SK-N-SH (cell line): ENCODE measurements at regions not wholly inside any gene's neighbourhood (a gene's known extent, or its start where the extent isn't known, plus 50 kb on each side); places are given as distances from the start of the nearest gene placed in this dataset.

ENCODE experiments used
- CTCF ChIA-PET: fragments of 300-600, 350-600 bp; formaldehyde crosslinking; extraction: SDS; loops from one replicate; lab custom pipeline; 2021; lab: Yijun Ruan, JAX
- POLR2A ChIA-PET: fragments of 350-600 bp; sonication (Branson Sonifier 250); formaldehyde crosslinking; extraction: SDS; loops from one replicate; lab custom pipeline; 2020; ENCODE audit warnings: antibody characterized with exemption, inconsistent platforms; lab: Yijun Ruan, JAX
- DNase-seq: peaks from one replicate; pipeline ENCODE4 v3.0.0; 2012
- H2AFZ ChIP-seq: fragments of 200-600 bp; sonication (generic); 2 replicates; pipeline ENCODE4 v1.8.1; 2016; ENCODE audit warnings: antibody characterized with exemption, mild to moderate bottlenecking, low read depth
- H3F3A ChIP-seq: fragments of 200-600 bp; sonication (generic); replicated peaks from 2 replicates; pipeline ENCODE3; 2016; ENCODE audit warnings: antibody characterized with exemption, mild to moderate bottlenecking; ENCODE audit not compliant: insufficient read depth
- H3K27ac ChIP-seq, 2 experiments: fragments of 200-500 bp in 1 of 2; fragments of 200-600 bp in 1 of 2; sonication (Bioruptor generic) in 1 of 2; sonication (generic), shearing (Covaris generic) in 1 of 2; 2 replicates each; pipeline versions ENCODE4 v1.5.1 to v1.6.1; 2014 to 2016; ENCODE audit warnings: low read depth in 2 of 2, inconsistent platforms in 1 of 2, low read length in 1 of 2, mild to moderate bottlenecking in 1 of 2, mixed read lengths in 1 of 2
- H3K27me3 ChIP-seq: fragments of 200-600 bp; sonication (generic), shearing (Covaris generic); 2 replicates; pipeline ENCODE4 v1.6.1; 2016; ENCODE audit warnings: mixed run types; ENCODE audit not compliant: insufficient read depth
- H3K36me3 ChIP-seq, 2 experiments: fragments of 200-500 bp in 1 of 2; fragments of 200-600 bp in 1 of 2; sonication (Bioruptor generic) in 1 of 2; sonication (generic) in 1 of 2; replicated peaks in 1 of 2; 2 replicates each; pipeline versions ENCODE3 to v1.5.1; 2014 to 2016; ENCODE audit warnings: low read length in 1 of 2, mild to moderate bottlenecking in 1 of 2; ENCODE audit not compliant: insufficient read depth in 2 of 2, control insufficient read depth in 1 of 2
- H3K4me1 ChIP-seq, 2 experiments: fragments of 200-500 bp in 1 of 2; fragments of 200-600 bp in 1 of 2; sonication (Bioruptor generic) in 1 of 2; sonication (generic), shearing (Covaris generic) in 1 of 2; 2 replicates each; pipeline versions ENCODE4 v1.5.1 to v1.6.1; 2014 to 2016; ENCODE audit warnings: low read depth in 1 of 2, low read length in 1 of 2, mixed run types in 1 of 2; ENCODE audit not compliant: insufficient read depth in 2 of 2, control insufficient read depth in 1 of 2
- H3K4me2 ChIP-seq: fragments of 200-600 bp; sonication (generic), shearing (Covaris generic); 2 replicates; pipeline ENCODE4 v1.6.1; 2017; ENCODE audit warnings: mixed run types
- H3K4me3 ChIP-seq, 2 experiments: fragments of 200-500 bp in 1 of 2; fragments of 200-600 bp in 1 of 2; sonication (Bioruptor generic) in 1 of 2; sonication (generic), shearing (Covaris generic) in 1 of 2; 2 replicates each; pipeline versions ENCODE4 v1.5.1 to v1.8.1; 2014 to 2016; ENCODE audit warnings: low read depth in 2 of 2, inconsistent platforms in 1 of 2, low read length in 1 of 2, mild to moderate bottlenecking in 1 of 2, mixed read lengths in 1 of 2, moderate library complexity in 1 of 2
- H3K79me2 ChIP-seq: fragments of 200-600 bp; sonication (generic); 2 replicates; pipeline ENCODE4 v1.8.1; 2017; ENCODE audit warnings: mild to moderate bottlenecking; ENCODE audit not compliant: insufficient read depth
- H3K9ac ChIP-seq: fragments of 200-600 bp; sonication (generic); 2 replicates; pipeline ENCODE4 v1.6.1; 2017; ENCODE audit warnings: mixed run types
- H3K9me2 ChIP-seq: fragments of 200-600 bp; sonication (generic); 2 replicates; pipeline ENCODE4 v1.6.1; 2017; ENCODE audit warnings: mixed run types
- H3K9me3 ChIP-seq: fragments of 200-600 bp; sonication (generic); 2 replicates; pipeline ENCODE4 v1.6.1; 2017; ENCODE audit warnings: mixed run types, mild to moderate bottlenecking, moderate library complexity
- H4K20me1 ChIP-seq: fragments of 200-600 bp; sonication (generic); 2 replicates; pipeline ENCODE4 v1.6.1; 2017; ENCODE audit warnings: mild to moderate bottlenecking, mixed run types; ENCODE audit not compliant: insufficient read depth
- EP300 ChIP-seq, 2 experiments: IDR thresholded peaks; 2 replicates each; pipeline versions ENCODE4 v1.4.0 to v1.6.1; 2012; ENCODE audit warnings: borderline replicate concordance in 1 of 2, low read depth in 1 of 2, low read length in 1 of 2
- EZH2phosphoT487 ChIP-seq: fragments of 200-600 bp; sonication (generic); IDR thresholded peaks from 2 replicates; pipeline ENCODE4 v1.6.1; 2017; ENCODE audit warnings: low read depth, mixed run types, mild to moderate bottlenecking, antibody characterized with exemption, moderate library complexity, borderline replicate concordance
- FOSL2 ChIP-seq: IDR thresholded peaks from 2 replicates; pipeline ENCODE4 v1.4.0; 2012; ENCODE audit warnings: low read depth, mild to moderate bottlenecking, moderate library complexity, borderline replicate concordance
- FOXJ3 ChIP-seq: sonication (generic); formaldehyde crosslinking; IDR thresholded peaks from 2 replicates; pipeline ENCODE4 v1.5.1; 2020; ENCODE audit warnings: mild to moderate bottlenecking, missing genetic modification reagents
- GABPA ChIP-seq: IDR thresholded peaks from 2 replicates; pipeline ENCODE4 v1.4.0; 2012; ENCODE audit warnings: low read depth, mild to moderate bottlenecking
- GATA2 ChIP-seq: sonication (generic); formaldehyde crosslinking; IDR thresholded peaks from 2 replicates; pipeline ENCODE4 v1.5.0; 2020; ENCODE audit warnings: mild to moderate bottlenecking, missing genetic modification reagents
- MXI1 ChIP-seq: IDR thresholded peaks from 2 replicates; pipeline ENCODE4 v1.6.1; 2012; ENCODE audit warnings: mild to moderate bottlenecking, low read depth, low read length, improper control_type of control experiment
- POLR2AphosphoS5 ChIP-seq: IDR thresholded peaks from 2 replicates; pipeline ENCODE4 v1.6.1; 2012; ENCODE audit warnings: low read depth, low read length
- RAD21 ChIP-seq: IDR thresholded peaks from 2 replicates; pipeline ENCODE4 v1.6.1; 2012; ENCODE audit warnings: mild to moderate bottlenecking, low read length
- RCOR1 ChIP-seq: fragments of 150-350 bp; IDR thresholded peaks from 2 replicates; pipeline ENCODE4 v1.6.1; 2017; ENCODE audit warnings: antibody characterized with exemption, low read length
- RFX5 ChIP-seq: IDR thresholded peaks from 2 replicates; pipeline ENCODE4 v1.6.1; 2012; ENCODE audit warnings: mild to moderate bottlenecking, improper control_type of control experiment, low read length
- SIN3A ChIP-seq: IDR thresholded peaks from 2 replicates; pipeline ENCODE4 v1.6.1; 2012; ENCODE audit warnings: low read depth, mild to moderate bottlenecking, low read length, moderate library complexity, borderline replicate concordance
- SMC3 ChIP-seq: IDR thresholded peaks from 2 replicates; pipeline ENCODE4 v1.6.1; 2012; ENCODE audit warnings: low read depth, low read length, improper control_type of control experiment
- WGBS: methylation state at CpG from one replicate; pipeline ENCODE4 v1.1.6; 2017; ENCODE audit warnings: low lambda C conversion rate; 5-methylcytosine and 5-hydroxymethylcytosine counted together
- TF ChIP-seq, protein P1 (sequence below): IDR thresholded peaks from 2 replicates; pipeline ENCODE4 v1.6.1; 2012; ENCODE audit warnings: mild to moderate bottlenecking, low read depth, low read length, moderate library complexity
- TF ChIP-seq, protein P2 (sequence below): IDR thresholded peaks from 2 replicates; pipeline ENCODE4 v1.4.0; 2012; ENCODE audit warnings: low read depth
- TF ChIP-seq, protein P3 (sequence below): IDR thresholded peaks from 2 replicates; pipeline ENCODE4 v1.4.0; 2012; ENCODE audit warnings: low read depth, borderline replicate concordance
- TF ChIP-seq, protein P4 (sequence below): fragments of 150-350 bp; IDR thresholded peaks from 2 replicates; pipeline ENCODE4 v1.6.1; 2016; ENCODE audit warnings: mild to moderate bottlenecking, low read depth, low read length
- TF ChIP-seq, protein P5 (sequence below): fragments of 200-600 bp; sonication (generic); IDR thresholded peaks from 2 replicates; pipeline ENCODE4 v1.6.1; 2017; ENCODE audit warnings: antibody characterized with exemption, mild to moderate bottlenecking, moderate library complexity

DNA sequence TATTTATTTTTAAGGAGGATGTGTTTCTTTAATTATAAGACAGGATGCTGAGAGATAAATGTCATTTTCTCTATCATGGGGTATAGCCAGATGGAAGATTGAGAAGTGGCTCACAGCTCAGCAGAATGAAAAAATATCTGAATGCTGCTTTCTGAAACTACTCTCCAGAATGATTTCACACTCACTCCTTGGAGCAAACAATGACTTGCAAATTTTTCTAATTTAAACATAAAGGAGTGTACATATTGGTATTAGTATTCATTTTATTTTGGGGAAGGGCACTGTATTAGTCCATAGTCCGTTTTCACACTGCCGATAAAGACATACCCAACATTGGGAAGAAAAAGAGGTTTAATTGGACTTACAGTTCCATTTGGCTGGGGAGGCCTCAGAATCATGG lies 52.4 kb upstream of the TRIM26 start:
- Histone ChIP-seq H3K4me3 (no peak overlapping the region), H3F3A (peaks cover 4% of the 10 kb centered on the region), H3K79me2 (no peaks in the 10 kb centered on the region), H3K4me2 (no peak overlapping the region), H3K27me3 (no peaks in the 10 kb centered on the region), H3K9me2 (no peaks in the 10 kb centered on the region), H2AFZ (no peak overlapping the region), H4K20me1 (no peaks in the 10 kb centered on the region), H3K27ac (no peak overlapping the region), H3K9ac (no peak overlapping the region), H3K4me1 (peaks cover 7 to 17% of the 10 kb centered on the region in 2 experiments; a peak in 3 of 4 replicates), H3K36me3 (peaks cover 0 to 6% of the 10 kb centered on the region in 2 experiments), H3K9me3 (no peaks in the 10 kb centered on the region)
- TF ChIP-seq, protein P1, sequence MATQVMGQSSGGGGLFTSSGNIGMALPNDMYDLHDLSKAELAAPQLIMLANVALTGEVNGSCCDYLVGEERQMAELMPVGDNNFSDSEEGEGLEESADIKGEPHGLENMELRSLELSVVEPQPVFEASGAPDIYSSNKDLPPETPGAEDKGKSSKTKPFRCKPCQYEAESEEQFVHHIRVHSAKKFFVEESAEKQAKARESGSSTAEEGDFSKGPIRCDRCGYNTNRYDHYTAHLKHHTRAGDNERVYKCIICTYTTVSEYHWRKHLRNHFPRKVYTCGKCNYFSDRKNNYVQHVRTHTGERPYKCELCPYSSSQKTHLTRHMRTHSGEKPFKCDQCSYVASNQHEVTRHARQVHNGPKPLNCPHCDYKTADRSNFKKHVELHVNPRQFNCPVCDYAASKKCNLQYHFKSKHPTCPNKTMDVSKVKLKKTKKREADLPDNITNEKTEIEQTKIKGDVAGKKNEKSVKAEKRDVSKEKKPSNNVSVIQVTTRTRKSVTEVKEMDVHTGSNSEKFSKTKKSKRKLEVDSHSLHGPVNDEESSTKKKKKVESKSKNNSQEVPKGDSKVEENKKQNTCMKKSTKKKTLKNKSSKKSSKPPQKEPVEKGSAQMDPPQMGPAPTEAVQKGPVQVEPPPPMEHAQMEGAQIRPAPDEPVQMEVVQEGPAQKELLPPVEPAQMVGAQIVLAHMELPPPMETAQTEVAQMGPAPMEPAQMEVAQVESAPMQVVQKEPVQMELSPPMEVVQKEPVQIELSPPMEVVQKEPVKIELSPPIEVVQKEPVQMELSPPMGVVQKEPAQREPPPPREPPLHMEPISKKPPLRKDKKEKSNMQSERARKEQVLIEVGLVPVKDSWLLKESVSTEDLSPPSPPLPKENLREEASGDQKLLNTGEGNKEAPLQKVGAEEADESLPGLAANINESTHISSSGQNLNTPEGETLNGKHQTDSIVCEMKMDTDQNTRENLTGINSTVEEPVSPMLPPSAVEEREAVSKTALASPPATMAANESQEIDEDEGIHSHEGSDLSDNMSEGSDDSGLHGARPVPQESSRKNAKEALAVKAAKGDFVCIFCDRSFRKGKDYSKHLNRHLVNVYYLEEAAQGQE: no peak
- no peak for TF ChIP-seq EP300 (IDR thresholded peaks at IDR 0.05; ENCODE audit: borderline replicate concordance in 1 of 2, low read depth in 1 of 2, low read length in 1 of 2)
- TF ChIP-seq FOXJ3 (CRISPR knock-in tag): no peak
- TF ChIP-seq, protein P2, sequence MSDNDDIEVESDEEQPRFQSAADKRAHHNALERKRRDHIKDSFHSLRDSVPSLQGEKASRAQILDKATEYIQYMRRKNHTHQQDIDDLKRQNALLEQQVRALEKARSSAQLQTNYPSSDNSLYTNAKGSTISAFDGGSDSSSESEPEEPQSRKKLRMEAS: no peak
- no peak for TF ChIP-seq MXI1
- POLR2A ChIA-PET: no interaction called here
- 92% methylated on average over 2 of the region's 2 CpGs for WGBS
- CTCF ChIA-PET: no interaction called here
- DNase-seq: no peak

DNA sequence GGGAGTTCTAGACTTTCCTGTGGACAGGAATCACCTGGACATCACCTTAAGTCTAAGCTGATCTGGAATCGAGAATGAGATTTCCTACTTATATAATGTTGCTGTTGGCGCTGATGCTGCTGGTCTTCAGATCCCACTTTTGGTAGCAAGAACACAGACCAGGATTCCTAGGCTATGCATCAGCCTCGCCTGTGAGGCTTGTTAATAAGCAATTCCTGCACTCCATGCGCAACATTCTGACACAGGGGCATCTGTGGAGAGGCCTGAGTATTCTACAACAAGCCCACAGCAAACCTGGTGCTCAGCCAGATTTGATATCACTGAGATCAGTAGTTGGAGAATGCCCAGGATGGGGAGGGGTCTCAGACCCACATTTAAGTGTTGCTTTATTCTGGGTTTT lies 52.0 kb upstream of the TRIM26 start:
- CTCF ChIA-PET: no interaction called here
- H3K4me2 ChIP-seq: no peak overlapping the region
- no peaks in the 10 kb centered on the region for H3K9me2 ChIP-seq
- no peak overlapping the region for H2AFZ ChIP-seq
- H3K36me3 ChIP-seq: peaks cover 0 to 6% of the 10 kb centered on the region in 2 experiments
- H3K4me3 ChIP-seq: no peak overlapping the region
- 89% methylated on average over 4 of the region's 4 CpGs for WGBS
- POLR2A ChIA-PET: no interaction called here
- TF ChIP-seq RAD21 (no peak), MXI1 (no peak), RFX5 (no peak), SIN3A (no peak), POLR2AphosphoS5 (no peak), SMC3 (no peak), RCOR1 (no peak), GABPA (no peak), EZH2phosphoT487 (no peak), GATA2 (CRISPR knock-in tag) (no peak), FOSL2 (no peak)
- TF ChIP-seq, protein P3, sequence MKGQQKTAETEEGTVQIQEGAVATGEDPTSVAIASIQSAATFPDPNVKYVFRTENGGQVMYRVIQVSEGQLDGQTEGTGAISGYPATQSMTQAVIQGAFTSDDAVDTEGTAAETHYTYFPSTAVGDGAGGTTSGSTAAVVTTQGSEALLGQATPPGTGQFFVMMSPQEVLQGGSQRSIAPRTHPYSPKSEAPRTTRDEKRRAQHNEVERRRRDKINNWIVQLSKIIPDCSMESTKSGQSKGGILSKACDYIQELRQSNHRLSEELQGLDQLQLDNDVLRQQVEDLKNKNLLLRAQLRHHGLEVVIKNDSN: no peak
- TF ChIP-seq, protein P4, sequence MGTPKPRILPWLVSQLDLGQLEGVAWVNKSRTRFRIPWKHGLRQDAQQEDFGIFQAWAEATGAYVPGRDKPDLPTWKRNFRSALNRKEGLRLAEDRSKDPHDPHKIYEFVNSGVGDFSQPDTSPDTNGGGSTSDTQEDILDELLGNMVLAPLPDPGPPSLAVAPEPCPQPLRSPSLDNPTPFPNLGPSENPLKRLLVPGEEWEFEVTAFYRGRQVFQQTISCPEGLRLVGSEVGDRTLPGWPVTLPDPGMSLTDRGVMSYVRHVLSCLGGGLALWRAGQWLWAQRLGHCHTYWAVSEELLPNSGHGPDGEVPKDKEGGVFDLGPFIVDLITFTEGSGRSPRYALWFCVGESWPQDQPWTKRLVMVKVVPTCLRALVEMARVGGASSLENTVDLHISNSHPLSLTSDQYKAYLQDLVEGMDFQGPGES: no peak
- TF ChIP-seq, protein P5, sequence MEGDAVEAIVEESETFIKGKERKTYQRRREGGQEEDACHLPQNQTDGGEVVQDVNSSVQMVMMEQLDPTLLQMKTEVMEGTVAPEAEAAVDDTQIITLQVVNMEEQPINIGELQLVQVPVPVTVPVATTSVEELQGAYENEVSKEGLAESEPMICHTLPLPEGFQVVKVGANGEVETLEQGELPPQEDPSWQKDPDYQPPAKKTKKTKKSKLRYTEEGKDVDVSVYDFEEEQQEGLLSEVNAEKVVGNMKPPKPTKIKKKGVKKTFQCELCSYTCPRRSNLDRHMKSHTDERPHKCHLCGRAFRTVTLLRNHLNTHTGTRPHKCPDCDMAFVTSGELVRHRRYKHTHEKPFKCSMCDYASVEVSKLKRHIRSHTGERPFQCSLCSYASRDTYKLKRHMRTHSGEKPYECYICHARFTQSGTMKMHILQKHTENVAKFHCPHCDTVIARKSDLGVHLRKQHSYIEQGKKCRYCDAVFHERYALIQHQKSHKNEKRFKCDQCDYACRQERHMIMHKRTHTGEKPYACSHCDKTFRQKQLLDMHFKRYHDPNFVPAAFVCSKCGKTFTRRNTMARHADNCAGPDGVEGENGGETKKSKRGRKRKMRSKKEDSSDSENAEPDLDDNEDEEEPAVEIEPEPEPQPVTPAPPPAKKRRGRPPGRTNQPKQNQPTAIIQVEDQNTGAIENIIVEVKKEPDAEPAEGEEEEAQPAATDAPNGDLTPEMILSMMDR: no peak
- no peaks in the 10 kb centered on the region for H4K20me1 ChIP-seq
- H3K4me1 ChIP-seq: peaks cover 7 to 20% of the 10 kb centered on the region in 2 experiments; a peak in 3 of 4 replicates
- DNase-seq: no peak
- H3F3A ChIP-seq: peaks cover 4% of the 10 kb centered on the region
- H3K79me2 ChIP-seq: no peaks in the 10 kb centered on the region
- no peak overlapping the region for H3K27ac ChIP-seq
- no peaks in the 10 kb centered on the region for H3K9me3 ChIP-seq
- no peaks in the 10 kb centered on the region for H3K27me3 ChIP-seq
- H3K9ac ChIP-seq: no peak overlapping the region
